ENCODE measurements at regions not wholly inside any gene's neighbourhood (a gene's known extent, or its start where the extent isn't known, plus 50 kb on each side); places are given as distances from the start of the nearest gene placed in this dataset.

GRCh38 chr2:234550056-234550455, 53.2 kb upstream of the ARL4C start:
- TF ChIP-seq CTCF (IDR thresholded peaks at IDR 0.05 in 2 of 3, conservative IDR thresholded peaks at IDR 0.05 in 1 of 3; ENCODE audit: control insufficient read depth in 2 of 3, extremely low read depth in 1 of 3, insufficient read depth in 1 of 3, low read depth in 3 of 3, low read length in 3 of 3) (no peak), ETV6 (conservative IDR thresholded peaks at IDR 0.05 in 1 of 2, IDR thresholded peaks at IDR 0.05 in 1 of 2; ENCODE audit: borderline replicate concordance in 1 of 2, low read depth in 1 of 2) (no peak), POLR2A (IDR thresholded peaks at IDR 0.05; ENCODE audit: low read depth, low read length) (no peak), MEF2B (IDR thresholded peaks at IDR 0.05; ENCODE audit: partially characterized antibody, poor library complexity, severe bottlenecking) (no peak), ZBTB4 (CRISPR knock-in tag; IDR thresholded peaks at IDR 0.05) (no peak), NBN (IDR thresholded peaks at IDR 0.05) (no peak), SIN3A (IDR thresholded peaks at IDR 0.05; ENCODE audit: low read depth, low read length) (no peak), YY1 (IDR thresholded peaks at IDR 0.05; ENCODE audit: low read depth, low read length) (no peak), TBL1XR1 (IDR thresholded peaks at IDR 0.05; ENCODE audit: low read depth, low read length) (no peak), EP300 (IDR thresholded peaks at IDR 0.05; ENCODE audit: borderline replicate concordance in 1 of 2, control insufficient read depth in 1 of 2, low read depth in 2 of 2, low read length in 2 of 2) (no peak), TARDBP (IDR thresholded peaks at IDR 0.05; ENCODE audit: borderline replicate concordance) (no peak)
- TF ChIP-seq, protein P1, sequence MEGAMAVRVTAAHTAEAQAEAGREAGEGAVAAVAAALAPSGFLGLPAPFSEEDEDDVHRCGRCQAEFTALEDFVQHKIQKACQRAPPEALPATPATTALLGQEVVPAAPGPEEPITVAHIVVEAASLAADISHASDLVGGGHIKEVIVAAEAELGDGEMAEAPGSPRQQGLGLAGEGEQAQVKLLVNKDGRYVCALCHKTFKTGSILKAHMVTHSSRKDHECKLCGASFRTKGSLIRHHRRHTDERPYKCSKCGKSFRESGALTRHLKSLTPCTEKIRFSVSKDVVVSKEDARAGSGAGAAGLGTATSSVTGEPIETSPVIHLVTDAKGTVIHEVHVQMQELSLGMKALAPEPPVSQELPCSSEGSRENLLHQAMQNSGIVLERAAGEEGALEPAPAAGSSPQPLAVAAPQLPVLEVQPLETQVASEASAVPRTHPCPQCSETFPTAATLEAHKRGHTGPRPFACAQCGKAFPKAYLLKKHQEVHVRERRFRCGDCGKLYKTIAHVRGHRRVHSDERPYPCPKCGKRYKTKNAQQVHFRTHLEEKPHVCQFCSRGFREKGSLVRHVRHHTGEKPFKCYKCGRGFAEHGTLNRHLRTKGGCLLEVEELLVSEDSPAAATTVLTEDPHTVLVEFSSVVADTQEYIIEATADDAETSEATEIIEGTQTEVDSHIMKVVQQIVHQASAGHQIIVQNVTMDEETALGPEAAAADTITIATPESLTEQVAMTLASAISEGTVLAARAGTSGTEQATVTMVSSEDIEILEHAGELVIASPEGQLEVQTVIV (IDR thresholded peaks at IDR 0.05; ENCODE audit: borderline replicate concordance, partially characterized antibody), result no peak
